Keratinocyte (primary cell): ENCODE measurements at regions not wholly inside any gene's neighbourhood (a gene's known extent, or its start where the extent isn't known, plus 50 kb on each side); places are given as distances from the start of the nearest gene placed in this dataset.

ENCODE experiments used
- CTCF ChIP-seq, 3 experiments: IDR thresholded peaks in 1 of 3; conservative IDR thresholded peaks in 1 of 3; optimal IDR thresholded peaks in 1 of 3; 2 replicates in 2 of 3; 3 replicates in 1 of 3; pipeline versions ENCODE3 to v1.5.1; 2011; ENCODE audit warnings: low read length in 3 of 3, mild to moderate bottlenecking in 3 of 3, moderate library complexity in 2 of 3, control low read depth in 1 of 3, inconsistent platforms in 1 of 3; ENCODE audit not compliant: insufficient read depth in 2 of 3; ENCODE audit errors: extremely low read depth in 1 of 3
- EZH2 ChIP-seq: IDR thresholded peaks from one replicate; pipeline ENCODE4 v1.6.1; 2012; ENCODE audit warnings: inconsistent platforms, mild to moderate bottlenecking, low read length, moderate library complexity

GRCh38 chr3:36259580-36259979, 120.7 kb upstream of the STAC start:
- no peak for TF ChIP-seq CTCF (optimal IDR thresholded peaks at IDR 0.05 in 1 of 3, IDR thresholded peaks at IDR 0.05 in 1 of 3, conservative IDR thresholded peaks at IDR 0.05 in 1 of 3; ENCODE audit: extremely low read depth in 1 of 3, insufficient read depth in 2 of 3, low read length in 3 of 3)
- no peak for TF ChIP-seq EZH2
